ENCODE measurements at regions not wholly inside any gene's neighbourhood (a gene's known extent, or its start where the extent isn't known, plus 50 kb on each side); places are given as distances from the start of the nearest gene placed in this dataset.
A peak's percentile ranks its signal among the peaks of the same experiment; 100 is the strongest.

DNA sequence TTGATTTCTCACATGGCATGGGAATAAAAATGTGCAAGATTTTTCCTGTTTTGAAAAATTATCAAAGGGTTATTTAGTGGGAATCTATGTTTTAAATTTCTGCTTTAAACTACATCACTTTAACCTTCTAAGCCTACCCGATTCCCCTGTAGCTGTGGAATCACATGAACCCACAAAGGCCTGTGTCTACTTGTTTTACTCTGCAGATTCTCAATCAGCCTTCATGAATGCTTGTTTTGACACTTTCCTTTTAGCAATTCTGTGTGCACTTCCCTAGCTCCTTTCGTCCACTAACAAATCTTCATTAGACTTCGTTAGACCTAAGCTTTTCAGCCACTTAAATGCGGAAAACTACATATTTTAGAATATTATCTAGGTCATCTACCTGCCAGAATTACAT is 56.0 kb upstream of the C1orf21 start:
- H3K9me3 ChIP-seq = peaks cover 0 to 7% of the 10 kb centered on the region in 2 donors
- no peak overlapping the region for H3K4me3 ChIP-seq
- no peak for DNase-seq (ENCODE audit: low spot score)
- peaks cover 0 to 17% of the 10 kb centered on the region in 2 donors for H3K4me1 ChIP-seq
- TF ChIP-seq, protein P1, sequence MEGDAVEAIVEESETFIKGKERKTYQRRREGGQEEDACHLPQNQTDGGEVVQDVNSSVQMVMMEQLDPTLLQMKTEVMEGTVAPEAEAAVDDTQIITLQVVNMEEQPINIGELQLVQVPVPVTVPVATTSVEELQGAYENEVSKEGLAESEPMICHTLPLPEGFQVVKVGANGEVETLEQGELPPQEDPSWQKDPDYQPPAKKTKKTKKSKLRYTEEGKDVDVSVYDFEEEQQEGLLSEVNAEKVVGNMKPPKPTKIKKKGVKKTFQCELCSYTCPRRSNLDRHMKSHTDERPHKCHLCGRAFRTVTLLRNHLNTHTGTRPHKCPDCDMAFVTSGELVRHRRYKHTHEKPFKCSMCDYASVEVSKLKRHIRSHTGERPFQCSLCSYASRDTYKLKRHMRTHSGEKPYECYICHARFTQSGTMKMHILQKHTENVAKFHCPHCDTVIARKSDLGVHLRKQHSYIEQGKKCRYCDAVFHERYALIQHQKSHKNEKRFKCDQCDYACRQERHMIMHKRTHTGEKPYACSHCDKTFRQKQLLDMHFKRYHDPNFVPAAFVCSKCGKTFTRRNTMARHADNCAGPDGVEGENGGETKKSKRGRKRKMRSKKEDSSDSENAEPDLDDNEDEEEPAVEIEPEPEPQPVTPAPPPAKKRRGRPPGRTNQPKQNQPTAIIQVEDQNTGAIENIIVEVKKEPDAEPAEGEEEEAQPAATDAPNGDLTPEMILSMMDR (IDR thresholded peaks at IDR 0.05) = no peak
- no peaks in the 10 kb centered on the region for H3K36me3 ChIP-seq
- no peaks in the 10 kb centered on the region for H3K27me3 ChIP-seq
- H3K27ac ChIP-seq = peak overlapping the region; percentile 20 to 63
